GM20000 (cell line): ENCODE measurements at regions not wholly inside any gene's neighbourhood (a gene's known extent, or its start where the extent isn't known, plus 50 kb on each side); places are given as distances from the start of the nearest gene placed in this dataset.

Experiments
- DNase-seq: peaks from one replicate; pipeline ENCODE4 v3.0.0; 2012; ENCODE audit warnings: low spot score
- TF ChIP-seq, protein P1 (sequence below): IDR thresholded peaks from 2 replicates; pipeline ENCODE4 v1.5.1; 2012; ENCODE audit warnings: mild to moderate bottlenecking, control low read depth; ENCODE audit errors: extremely low read depth, missing control alignments

DNA sequence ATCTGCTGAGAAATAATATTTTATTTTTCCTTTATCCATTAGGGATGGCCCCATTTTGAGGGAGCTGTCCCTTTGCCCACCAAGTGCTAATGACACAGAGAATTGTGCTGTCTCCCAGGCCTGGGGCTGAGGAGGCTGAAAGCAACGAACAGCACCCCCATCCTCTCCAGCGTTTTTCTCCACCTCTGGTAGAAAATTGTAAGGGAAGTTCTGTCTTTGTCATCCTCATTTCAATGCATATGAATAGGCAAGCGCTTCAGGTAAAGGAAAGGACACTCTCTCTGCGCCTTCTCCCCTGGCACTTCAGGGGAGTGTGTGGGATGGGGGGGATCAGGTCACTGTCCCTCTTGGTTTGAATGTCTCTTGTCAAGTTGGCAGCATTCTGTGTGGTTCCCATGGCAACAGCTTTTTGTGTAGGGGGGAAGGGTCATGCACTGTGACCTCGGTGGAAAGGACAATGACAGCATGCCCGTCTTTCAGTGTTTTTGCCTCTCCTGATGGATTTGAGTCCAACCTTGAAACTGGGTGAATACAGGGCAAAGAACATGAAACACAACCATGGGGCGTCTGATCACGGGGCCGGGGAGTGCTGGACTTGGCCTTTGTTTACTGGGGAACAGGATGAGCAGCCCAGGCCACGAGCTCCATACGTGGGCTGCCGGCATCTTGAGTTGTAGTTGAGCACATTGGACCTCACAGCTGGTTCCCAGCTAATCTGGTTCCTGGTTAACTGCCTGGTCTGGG lies 230.2 kb downstream of the VRK1 start:
- TF ChIP-seq, protein P1, sequence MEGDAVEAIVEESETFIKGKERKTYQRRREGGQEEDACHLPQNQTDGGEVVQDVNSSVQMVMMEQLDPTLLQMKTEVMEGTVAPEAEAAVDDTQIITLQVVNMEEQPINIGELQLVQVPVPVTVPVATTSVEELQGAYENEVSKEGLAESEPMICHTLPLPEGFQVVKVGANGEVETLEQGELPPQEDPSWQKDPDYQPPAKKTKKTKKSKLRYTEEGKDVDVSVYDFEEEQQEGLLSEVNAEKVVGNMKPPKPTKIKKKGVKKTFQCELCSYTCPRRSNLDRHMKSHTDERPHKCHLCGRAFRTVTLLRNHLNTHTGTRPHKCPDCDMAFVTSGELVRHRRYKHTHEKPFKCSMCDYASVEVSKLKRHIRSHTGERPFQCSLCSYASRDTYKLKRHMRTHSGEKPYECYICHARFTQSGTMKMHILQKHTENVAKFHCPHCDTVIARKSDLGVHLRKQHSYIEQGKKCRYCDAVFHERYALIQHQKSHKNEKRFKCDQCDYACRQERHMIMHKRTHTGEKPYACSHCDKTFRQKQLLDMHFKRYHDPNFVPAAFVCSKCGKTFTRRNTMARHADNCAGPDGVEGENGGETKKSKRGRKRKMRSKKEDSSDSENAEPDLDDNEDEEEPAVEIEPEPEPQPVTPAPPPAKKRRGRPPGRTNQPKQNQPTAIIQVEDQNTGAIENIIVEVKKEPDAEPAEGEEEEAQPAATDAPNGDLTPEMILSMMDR: no peak
- DNase-seq: no peak

DNA sequence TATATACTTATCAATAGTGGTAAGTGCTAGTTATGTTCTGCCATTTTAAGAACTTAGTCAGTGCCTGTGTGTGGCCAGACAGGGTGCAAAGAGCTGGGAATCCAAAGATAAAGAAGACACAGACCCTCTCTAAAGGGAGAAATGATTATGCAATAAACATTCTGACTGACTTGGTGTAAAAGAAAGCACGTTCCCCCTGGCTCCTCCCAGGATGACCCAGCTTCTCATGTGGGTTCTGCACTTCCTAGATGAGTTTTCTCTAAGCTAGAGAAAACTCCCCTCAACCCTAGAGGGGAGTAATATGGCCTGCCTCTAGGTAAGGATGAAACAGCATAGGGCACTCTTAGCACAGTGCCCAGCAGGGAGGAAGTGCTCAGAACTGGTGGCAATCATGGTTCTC lies 231.2 kb downstream of the VRK1 start:
- TF ChIP-seq, protein P1: no peak
- no peak for DNase-seq

DNA sequence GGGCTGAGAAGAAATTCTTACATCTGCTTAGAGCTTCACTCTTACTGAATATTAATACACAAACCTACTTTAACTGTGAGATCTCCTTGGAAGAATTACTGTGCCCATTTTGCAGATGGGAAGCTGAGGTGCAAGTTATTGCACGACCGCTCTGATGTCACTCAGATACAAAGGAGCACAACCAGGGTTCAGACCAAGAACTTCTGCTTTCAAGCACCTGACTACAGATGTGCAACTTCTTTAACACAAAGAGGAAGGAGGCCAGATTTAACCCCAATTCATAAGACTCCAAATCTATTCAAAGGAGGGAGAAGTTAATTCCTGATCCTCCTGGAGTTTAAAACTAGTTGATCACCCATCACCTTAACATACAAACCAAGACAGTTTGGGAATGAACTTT lies 232.6 kb downstream of the VRK1 start:
- no peak for DNase-seq
- TF ChIP-seq, protein P1: no peak

DNA sequence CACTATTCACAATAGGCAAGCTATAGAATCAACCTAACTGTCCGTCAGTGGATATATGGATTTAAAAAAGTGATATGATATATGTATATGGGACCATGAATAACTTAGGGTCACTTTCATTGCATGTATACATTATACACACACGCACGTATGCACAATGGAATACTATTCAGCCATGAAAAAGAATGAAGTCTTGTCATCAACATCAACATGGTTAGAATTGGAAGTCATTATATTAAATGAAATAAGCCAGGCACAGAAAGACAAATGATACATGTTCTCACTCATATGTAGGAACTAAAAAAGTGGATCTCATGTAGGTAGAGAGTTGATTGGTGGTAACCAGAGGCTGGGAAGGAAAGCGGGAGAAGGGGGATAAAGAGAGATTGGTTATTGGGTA lies 234.3 kb downstream of the VRK1 start:
- DNase-seq: no peak
- TF ChIP-seq, protein P1: no peak

DNA sequence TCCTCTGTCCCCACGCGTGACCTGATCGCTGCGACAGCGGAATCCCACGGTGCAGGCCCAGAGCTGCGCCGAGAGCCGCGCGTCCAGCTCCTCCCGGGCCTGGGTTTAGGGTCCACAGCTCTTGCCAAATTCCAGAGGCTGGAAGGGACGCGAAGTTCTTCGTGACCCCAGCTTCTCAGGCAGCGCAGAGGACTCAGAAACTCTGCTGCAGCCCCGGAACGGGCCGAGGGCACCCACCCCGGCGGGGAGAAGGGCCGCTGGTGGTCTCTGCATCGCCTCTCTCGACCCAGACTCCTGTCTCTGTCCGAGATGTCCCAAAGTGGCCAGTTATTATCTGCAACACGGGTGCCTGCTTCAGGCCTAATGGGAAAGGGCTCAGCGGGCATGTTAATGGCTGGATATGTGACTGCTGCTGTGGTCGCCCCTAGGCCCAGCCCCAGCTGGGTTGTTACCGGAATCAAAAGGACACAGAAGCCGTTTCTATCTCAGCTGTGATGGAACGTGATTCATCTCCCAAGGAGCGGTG lies 236.4 kb downstream of the VRK1 start:
- TF ChIP-seq, protein P1: no peak
- no peak for DNase-seq

DNA sequence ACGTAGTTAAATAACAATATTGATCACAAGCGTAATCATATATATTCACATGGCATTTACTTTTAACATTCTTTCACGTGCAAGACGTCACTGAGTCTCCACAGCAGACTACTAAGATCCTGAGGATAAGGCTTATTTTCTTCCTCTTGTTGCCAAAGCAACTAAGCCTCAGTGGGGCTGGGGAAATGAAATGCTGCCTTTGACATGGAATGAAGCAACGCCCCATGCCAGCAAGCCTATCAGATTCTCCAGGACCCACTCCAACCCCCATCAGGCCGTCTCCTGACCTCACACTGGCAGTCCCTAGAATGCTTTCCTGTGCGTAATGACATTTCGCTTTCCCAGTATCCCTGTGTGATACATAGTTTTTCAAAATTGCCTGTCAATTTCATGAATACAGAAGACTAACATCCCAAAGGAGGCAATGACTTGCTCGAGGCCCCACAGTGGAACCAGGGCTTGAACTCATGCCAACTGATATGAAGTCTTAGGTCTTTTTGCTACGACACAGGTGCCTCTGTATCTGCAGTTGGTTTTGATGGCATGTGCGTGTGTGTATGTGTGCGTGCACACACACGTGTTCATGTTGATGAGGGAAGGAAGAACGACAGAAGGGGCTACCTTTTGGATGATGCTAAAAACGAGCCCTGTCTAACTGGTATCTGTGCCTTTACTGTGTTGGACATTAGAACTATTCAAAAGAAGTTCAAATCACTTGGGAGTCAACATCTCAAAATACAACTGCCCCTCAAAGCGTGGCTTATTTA lies 239.1 kb downstream of the VRK1 start:
- DNase-seq: no peak
- TF ChIP-seq, protein P1: no peak

DNA sequence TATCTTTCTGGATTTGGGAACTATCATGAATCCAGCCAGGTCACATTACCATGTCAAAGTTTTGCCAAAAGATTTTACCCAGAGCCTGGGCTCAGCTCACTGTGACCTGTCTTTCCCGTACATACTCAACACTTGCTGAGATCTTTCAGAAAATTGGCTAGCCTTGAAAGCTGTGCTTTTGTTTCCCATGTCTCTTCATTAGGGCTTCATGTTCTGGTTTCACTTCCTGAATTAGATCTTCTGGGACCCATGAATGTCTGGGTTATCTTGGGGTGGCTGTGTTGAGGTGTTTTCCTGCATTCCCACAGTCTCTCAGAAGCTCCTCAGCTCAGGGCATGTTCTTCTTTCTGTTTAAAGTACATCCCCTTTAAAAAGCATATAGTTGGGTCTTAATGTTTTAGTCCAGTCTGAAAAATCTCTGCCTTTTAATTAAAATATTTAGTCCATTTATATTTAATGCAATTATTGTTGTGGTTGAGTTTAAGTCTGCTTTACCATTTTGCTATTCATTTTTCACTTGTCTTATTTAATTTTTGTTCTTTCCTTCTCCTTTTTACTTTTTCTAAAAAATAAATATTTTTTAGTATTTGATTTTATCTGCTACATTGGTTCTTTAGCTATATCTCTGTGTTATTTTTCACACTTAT lies 242.7 kb downstream of the VRK1 start:
- peak; percentile 33 for DNase-seq

More for the DNA sequence above, 242.7 kb downstream of the VRK1 start:
- TF ChIP-seq, protein P1: no peak
